H9 (cell line): ENCODE measurements at regions not wholly inside any gene's neighbourhood (a gene's known extent, or its start where the extent isn't known, plus 50 kb on each side); places are given as distances from the start of the nearest gene placed in this dataset.

Source experiments
- DNase-seq: peaks from one replicate; pipeline ENCODE4 v3.0.0-alpha.2; 2017
- H2AFZ ChIP-seq: one replicate; pipeline ENCODE4 v1.6.1; 2013; ENCODE audit warnings: mild to moderate bottlenecking, low read length, control low read depth, moderate library complexity
- H2AK5ac ChIP-seq: 2 replicates; pipeline ENCODE4 v1.6.1; 2013; ENCODE audit warnings: low read length, control low read depth, mixed read lengths; ENCODE audit not compliant: insufficient read length
- H2BK120ac ChIP-seq: one replicate; pipeline ENCODE4 v1.6.1; 2013; ENCODE audit warnings: low read depth, mild to moderate bottlenecking, low read length, control low read depth, inconsistent platforms; ENCODE audit not compliant: poor library complexity, severe bottlenecking
- H2BK12ac ChIP-seq: 2 replicates; pipeline ENCODE4 v1.6.1; 2013; ENCODE audit warnings: low read length, control low read depth, mixed read lengths, low read depth; ENCODE audit not compliant: insufficient read length
- H2BK15ac ChIP-seq: 2 replicates; pipeline ENCODE4 v1.6.1; 2013; ENCODE audit warnings: low read depth, low read length, control low read depth
- H2BK20ac ChIP-seq: one replicate; pipeline ENCODE4 v1.6.1; 2013; ENCODE audit warnings: low read depth, mild to moderate bottlenecking, low read length, control low read depth, inconsistent platforms; ENCODE audit not compliant: poor library complexity, severe bottlenecking
- H2BK5ac ChIP-seq: 2 replicates; pipeline ENCODE4 v1.6.1; 2013; ENCODE audit warnings: low read length, control low read depth, mixed read lengths; ENCODE audit not compliant: insufficient read length
- H3K14ac ChIP-seq: 2 replicates; pipeline ENCODE4 v1.6.1; 2013; ENCODE audit warnings: low read length, control low read depth; ENCODE audit not compliant: insufficient read depth
- H3K18ac ChIP-seq: 2 replicates; pipeline ENCODE4 v1.6.1; 2013; ENCODE audit warnings: low read depth, mild to moderate bottlenecking, mixed read lengths, low read length, control low read depth; ENCODE audit not compliant: insufficient read length
- H3K23ac ChIP-seq: 2 replicates; pipeline ENCODE4 v1.6.1; 2013; ENCODE audit warnings: low read length, control low read depth, mixed read lengths, low read depth; ENCODE audit not compliant: insufficient read length
- H3K23me2 ChIP-seq: 2 replicates; pipeline ENCODE4 v1.6.1; 2013; ENCODE audit warnings: low read depth, mild to moderate bottlenecking, mixed read lengths, low read length, control low read depth; ENCODE audit not compliant: insufficient read length, poor library complexity, severe bottlenecking
- H3K27ac ChIP-seq: 2 replicates; pipeline ENCODE4 v1.5.1; 2013; ENCODE audit warnings: low read length, control low read depth, mixed read lengths, low read depth; ENCODE audit not compliant: insufficient read length
- H3K27me3 ChIP-seq: 2 replicates; pipeline ENCODE4 v1.6.1; 2013; ENCODE audit warnings: low read length, control low read depth, inconsistent platforms; ENCODE audit not compliant: insufficient read depth
- H3K4ac ChIP-seq: 2 replicates; pipeline ENCODE4 v1.6.1; 2013; ENCODE audit warnings: low read depth, mild to moderate bottlenecking, control low read depth, inconsistent platforms, low read length, moderate library complexity
- H3K4me1 ChIP-seq: 2 replicates; pipeline ENCODE4 v1.6.1; 2013; ENCODE audit warnings: low read length, control low read depth, inconsistent platforms; ENCODE audit not compliant: insufficient read depth
- H3K4me2 ChIP-seq: 2 replicates; pipeline ENCODE4 v1.6.1; 2013; ENCODE audit warnings: low read length, control low read depth, mixed read lengths; ENCODE audit not compliant: insufficient read length, insufficient read depth
- H3K56ac ChIP-seq: 2 replicates; pipeline ENCODE4 v1.6.1; 2013; ENCODE audit warnings: low read depth, mild to moderate bottlenecking, mixed read lengths, low read length, control low read depth; ENCODE audit not compliant: insufficient read length
- H3K79me1 ChIP-seq: 2 replicates; pipeline ENCODE4 v1.6.1; 2013; ENCODE audit warnings: low read depth, mild to moderate bottlenecking, moderate library complexity, low read length, control low read depth, inconsistent platforms; ENCODE audit not compliant: insufficient read depth, poor library complexity, severe bottlenecking
- H3K79me2 ChIP-seq: 2 replicates; pipeline ENCODE4 v1.6.1; 2013; ENCODE audit warnings: low read length, control low read depth, inconsistent platforms; ENCODE audit not compliant: insufficient read depth
- H3K9ac ChIP-seq: 2 replicates; pipeline ENCODE4 v1.6.1; 2013; ENCODE audit warnings: low read length, control low read depth, mixed read lengths; ENCODE audit not compliant: insufficient read length; ENCODE audit errors: extremely low read depth
- H3K9me3 ChIP-seq: one replicate; pipeline ENCODE4 v1.6.1; 2013; ENCODE audit warnings: low read depth, low read length, inconsistent platforms; ENCODE audit not compliant: control insufficient read depth
- H3T11ph ChIP-seq: one replicate; pipeline ENCODE4 v1.6.1; 2013; ENCODE audit warnings: mild to moderate bottlenecking, low read length, control low read depth, inconsistent platforms
- H4K20me1 ChIP-seq: one replicate; pipeline ENCODE4 v1.6.1; 2013; ENCODE audit not compliant: control insufficient read depth, insufficient read length, insufficient read depth
- H4K5ac ChIP-seq: 2 replicates; pipeline ENCODE4 v1.6.1; 2013; ENCODE audit warnings: low read depth, mild to moderate bottlenecking, mixed read lengths, low read length, control low read depth; ENCODE audit not compliant: insufficient read length
- H4K8ac ChIP-seq: replicated peaks from 2 replicates; pipeline ENCODE4 v1.6.1; 2013; ENCODE audit warnings: low read length, control low read depth, mixed read lengths, low read depth; ENCODE audit not compliant: insufficient read length
- H4K91ac ChIP-seq: 2 replicates; pipeline ENCODE4 v1.6.1; 2013; ENCODE audit warnings: low read depth, mild to moderate bottlenecking, moderate library complexity, mixed read lengths, low read length, control low read depth; ENCODE audit not compliant: insufficient read length
- H3K27ac Mint-ChIP-seq, 3 experiments: 2 replicates in 2 of 3; 3 replicates in 1 of 3; pipeline ENCODE4 v1.8.0; 2020 to 2021; ENCODE audit warnings: mixed read lengths in 3 of 3, mild to moderate bottlenecking in 1 of 3, moderate library complexity in 1 of 3
- H3K27me3 Mint-ChIP-seq: 2 replicates; pipeline ENCODE4 v1.8.0; 2021; ENCODE audit warnings: low read depth, mild to moderate bottlenecking, moderate library complexity, mixed read lengths
- H3K36me3 Mint-ChIP-seq, 3 experiments: 2 replicates in 2 of 3; 3 replicates in 1 of 3; pipeline ENCODE4 v1.8.0; 2020 to 2021; ENCODE audit warnings: low read depth in 3 of 3, mixed read lengths in 3 of 3; ENCODE audit not compliant: insufficient read depth in 1 of 3
- H3K4me1 Mint-ChIP-seq, 2 experiments: 2 replicates each; pipeline ENCODE4 v1.8.0; 2020; ENCODE audit warnings: mixed read lengths in 2 of 2
- H3K4me3 Mint-ChIP-seq, 2 experiments: 2 replicates in 1 of 2; 3 replicates in 1 of 2; pipeline ENCODE4 v1.8.0; 2020 to 2021; ENCODE audit warnings: mild to moderate bottlenecking in 2 of 2, mixed read lengths in 2 of 2, moderate library complexity in 1 of 2
- H3K9me3 Mint-ChIP-seq, 2 experiments: 2 replicates in 1 of 2; 3 replicates in 1 of 2; pipeline ENCODE4 v1.8.0; 2020; ENCODE audit warnings: mild to moderate bottlenecking in 2 of 2, mixed read lengths in 2 of 2, moderate library complexity in 1 of 2
- WGBS: extraction: QIAGEN DNeasy Blood & Tissue Kit; methylation state at CpG from one replicate; pipeline ENCODE4 v1.1.7; 2013; ENCODE audit warnings: missing lambda C conversion rate, low lambda C conversion rate, mixed read lengths; ENCODE audit not compliant: insufficient read length; ENCODE audit errors: extremely low coverage; 5-methylcytosine and 5-hydroxymethylcytosine counted together
- TF ChIP-seq, protein P1 (sequence below): fragments of 200-600 bp; sonication (generic); conservative IDR thresholded peaks from 3 replicates; pipeline ENCODE4 v1.8.0; 2021; ENCODE audit warnings: antibody characterized with exemption, mild to moderate bottlenecking

GRCh38 chr21:28538987-28539622, 453.6 kb downstream of the LTN1 start:
- TF ChIP-seq, protein P1, sequence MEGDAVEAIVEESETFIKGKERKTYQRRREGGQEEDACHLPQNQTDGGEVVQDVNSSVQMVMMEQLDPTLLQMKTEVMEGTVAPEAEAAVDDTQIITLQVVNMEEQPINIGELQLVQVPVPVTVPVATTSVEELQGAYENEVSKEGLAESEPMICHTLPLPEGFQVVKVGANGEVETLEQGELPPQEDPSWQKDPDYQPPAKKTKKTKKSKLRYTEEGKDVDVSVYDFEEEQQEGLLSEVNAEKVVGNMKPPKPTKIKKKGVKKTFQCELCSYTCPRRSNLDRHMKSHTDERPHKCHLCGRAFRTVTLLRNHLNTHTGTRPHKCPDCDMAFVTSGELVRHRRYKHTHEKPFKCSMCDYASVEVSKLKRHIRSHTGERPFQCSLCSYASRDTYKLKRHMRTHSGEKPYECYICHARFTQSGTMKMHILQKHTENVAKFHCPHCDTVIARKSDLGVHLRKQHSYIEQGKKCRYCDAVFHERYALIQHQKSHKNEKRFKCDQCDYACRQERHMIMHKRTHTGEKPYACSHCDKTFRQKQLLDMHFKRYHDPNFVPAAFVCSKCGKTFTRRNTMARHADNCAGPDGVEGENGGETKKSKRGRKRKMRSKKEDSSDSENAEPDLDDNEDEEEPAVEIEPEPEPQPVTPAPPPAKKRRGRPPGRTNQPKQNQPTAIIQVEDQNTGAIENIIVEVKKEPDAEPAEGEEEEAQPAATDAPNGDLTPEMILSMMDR = no peak
- H4K20me1 ChIP-seq = no peaks in the 10 kb centered on the region
- H3K56ac ChIP-seq = no peak overlapping the region
- H3K4me3 Mint-ChIP-seq = no peak overlapping the region
- no peaks in the 10 kb centered on the region; a peak in 1 of 5 replicates for H3K9me3 Mint-ChIP-seq
- DNase-seq = no peak
- no peaks in the 10 kb centered on the region for H3K9me3 ChIP-seq
- no peak overlapping the region for H3K23ac ChIP-seq
- no peak overlapping the region for H3K4me2 ChIP-seq
- no peak overlapping the region for H3T11ph ChIP-seq
- peaks cover 2 to 10% of the 10 kb centered on the region in 2 experiments; a peak in 2 of 4 replicates for H3K4me1 Mint-ChIP-seq
- no peaks in the 10 kb centered on the region for H3K27me3 ChIP-seq
- H3K27me3 Mint-ChIP-seq = no peaks in the 10 kb centered on the region
- no peak overlapping the region for H3K9ac ChIP-seq
- no peak overlapping the region for H2BK20ac ChIP-seq
- H3K79me2 ChIP-seq = no peaks in the 10 kb centered on the region
- no peak overlapping the region for H3K27ac ChIP-seq
- no peak overlapping the region for H3K14ac ChIP-seq
- WGBS = no CpG with 5 or more reads among the region's 3 CpGs
- H2AK5ac ChIP-seq = no peak overlapping the region
- no peak overlapping the region for H3K27ac Mint-ChIP-seq
- H2BK15ac ChIP-seq = no peak overlapping the region
- H2BK5ac ChIP-seq = no peak overlapping the region
- H3K4ac ChIP-seq = no peak overlapping the region
- H2BK12ac ChIP-seq = no peak overlapping the region
- H4K8ac ChIP-seq = no peak overlapping the region
- no peaks in the 10 kb centered on the region for H3K23me2 ChIP-seq
- H4K91ac ChIP-seq = no peak overlapping the region
- H3K4me1 ChIP-seq = no peaks in the 10 kb centered on the region
- no peaks in the 10 kb centered on the region; a peak in 1 of 7 replicates for H3K36me3 Mint-ChIP-seq
- H4K5ac ChIP-seq = no peak overlapping the region
- no peak overlapping the region for H2BK120ac ChIP-seq
- no peak overlapping the region for H2AFZ ChIP-seq
- no peak overlapping the region for H3K18ac ChIP-seq
- no peaks in the 10 kb centered on the region for H3K79me1 ChIP-seq
